ENCODE measurements at regions not wholly inside any gene's neighbourhood (a gene's known extent, or its start where the extent isn't known, plus 50 kb on each side); places are given as distances from the start of the nearest gene placed in this dataset.

DNA sequence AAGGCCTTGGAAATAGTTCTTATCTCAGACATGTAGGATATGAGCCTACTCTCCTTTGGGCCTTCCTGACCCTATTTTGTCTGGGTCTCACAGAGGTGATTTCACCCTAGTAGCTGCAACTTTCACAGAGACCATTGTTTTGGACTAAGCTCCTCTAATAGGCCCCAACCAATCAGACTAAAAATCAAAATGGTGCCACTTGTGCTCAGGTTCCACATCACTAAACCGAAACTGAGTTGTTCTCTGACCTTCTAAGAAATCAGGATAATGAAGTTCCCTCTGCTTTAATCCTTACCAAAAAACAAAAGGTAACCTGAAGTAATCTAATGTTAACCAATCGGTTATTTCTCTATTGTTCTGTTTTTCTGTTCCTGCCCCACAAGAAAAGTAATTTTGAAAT, 143.6 kb downstream of the CD24 start (continued):
- TF ChIP-seq ETV1 (tag; conservative IDR thresholded peaks at IDR 0.05; ENCODE audit: low read depth) (no peak), MBD2 (IDR thresholded peaks at IDR 0.05; ENCODE audit: borderline replicate concordance, low read depth) (no peak), ZNF3 (CRISPR knock-in tag; IDR thresholded peaks at IDR 0.05) (no peak), BRD9 (IDR thresholded peaks at IDR 0.05; ENCODE audit: low read depth, partially characterized antibody) (no peak), EHMT2 (IDR thresholded peaks at IDR 0.05) (no peak), LEF1 (IDR thresholded peaks at IDR 0.05) (no peak), TAF7 (tag; IDR thresholded peaks at IDR 0.05) (peak; percentile 34; the same call in 1 of the 2 replicates), MTF1 (CRISPR knock-in tag; IDR thresholded peaks at IDR 0.05; ENCODE audit: borderline replicate concordance) (no peak), LCOR (CRISPR knock-in tag; IDR thresholded peaks at IDR 0.05) (no peak), ERF (CRISPR knock-in tag; IDR thresholded peaks at IDR 0.05) (peak; percentile 38; the same call in 1 of the 2 replicates), PHF8 (IDR thresholded peaks at IDR 0.05; ENCODE audit: borderline replicate concordance, low read length) (no peak), DPF2 (IDR thresholded peaks at IDR 0.05) (no peak), HOXB6 (CRISPR knock-in tag; IDR thresholded peaks at IDR 0.05; ENCODE audit: borderline replicate concordance) (no peak), NCOR1 (IDR thresholded peaks at IDR 0.05) (no peak), NFE2L1 (tag; IDR thresholded peaks at IDR 0.05; ENCODE audit: borderline replicate concordance, low read depth) (peak; percentile 9; the same call in 1 of the 2 replicates), CBFB (CRISPR knock-in tag; IDR thresholded peaks at IDR 0.05) (no peak), E2F3 (CRISPR knock-in tag; IDR thresholded peaks at IDR 0.05) (no peak), SMC3 (conservative IDR thresholded peaks at IDR 0.05; ENCODE audit: insufficient read depth, low read depth, low read length) (no peak), ZNF282 (CRISPR knock-in tag; IDR thresholded peaks at IDR 0.05) (no peak)
- TF ChIP-seq, protein P1, sequence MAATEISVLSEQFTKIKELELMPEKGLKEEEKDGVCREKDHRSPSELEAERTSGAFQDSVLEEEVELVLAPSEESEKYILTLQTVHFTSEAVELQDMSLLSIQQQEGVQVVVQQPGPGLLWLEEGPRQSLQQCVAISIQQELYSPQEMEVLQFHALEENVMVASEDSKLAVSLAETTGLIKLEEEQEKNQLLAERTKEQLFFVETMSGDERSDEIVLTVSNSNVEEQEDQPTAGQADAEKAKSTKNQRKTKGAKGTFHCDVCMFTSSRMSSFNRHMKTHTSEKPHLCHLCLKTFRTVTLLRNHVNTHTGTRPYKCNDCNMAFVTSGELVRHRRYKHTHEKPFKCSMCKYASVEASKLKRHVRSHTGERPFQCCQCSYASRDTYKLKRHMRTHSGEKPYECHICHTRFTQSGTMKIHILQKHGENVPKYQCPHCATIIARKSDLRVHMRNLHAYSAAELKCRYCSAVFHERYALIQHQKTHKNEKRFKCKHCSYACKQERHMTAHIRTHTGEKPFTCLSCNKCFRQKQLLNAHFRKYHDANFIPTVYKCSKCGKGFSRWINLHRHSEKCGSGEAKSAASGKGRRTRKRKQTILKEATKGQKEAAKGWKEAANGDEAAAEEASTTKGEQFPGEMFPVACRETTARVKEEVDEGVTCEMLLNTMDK (IDR thresholded peaks at IDR 0.05; ENCODE audit: borderline replicate concordance, insufficient read depth, low read depth, low read length, poor library complexity, severe bottlenecking) = no peak
- TF ChIP-seq, protein P2, sequence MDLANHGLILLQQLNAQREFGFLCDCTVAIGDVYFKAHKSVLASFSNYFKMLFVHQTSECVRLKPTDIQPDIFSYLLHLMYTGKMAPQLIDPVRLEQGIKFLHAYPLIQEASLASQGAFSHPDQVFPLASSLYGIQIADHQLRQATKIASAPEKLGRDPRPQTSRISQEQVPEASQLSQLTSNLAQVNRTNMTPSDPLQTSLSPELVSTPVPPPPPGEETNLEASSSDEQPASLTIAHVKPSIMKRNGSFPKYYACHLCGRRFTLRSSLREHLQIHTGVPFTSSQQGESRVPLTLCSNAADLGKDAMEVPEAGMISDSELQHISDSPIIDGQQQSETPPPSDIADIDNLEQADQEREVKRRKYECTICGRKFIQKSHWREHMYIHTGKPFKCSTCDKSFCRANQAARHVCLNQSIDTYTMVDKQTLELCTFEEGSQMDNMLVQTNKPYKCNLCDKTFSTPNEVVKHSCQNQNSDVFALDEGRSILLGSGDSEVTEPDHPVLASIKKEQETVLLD (IDR thresholded peaks at IDR 0.05) = no peak
- TF ChIP-seq, protein P3, sequence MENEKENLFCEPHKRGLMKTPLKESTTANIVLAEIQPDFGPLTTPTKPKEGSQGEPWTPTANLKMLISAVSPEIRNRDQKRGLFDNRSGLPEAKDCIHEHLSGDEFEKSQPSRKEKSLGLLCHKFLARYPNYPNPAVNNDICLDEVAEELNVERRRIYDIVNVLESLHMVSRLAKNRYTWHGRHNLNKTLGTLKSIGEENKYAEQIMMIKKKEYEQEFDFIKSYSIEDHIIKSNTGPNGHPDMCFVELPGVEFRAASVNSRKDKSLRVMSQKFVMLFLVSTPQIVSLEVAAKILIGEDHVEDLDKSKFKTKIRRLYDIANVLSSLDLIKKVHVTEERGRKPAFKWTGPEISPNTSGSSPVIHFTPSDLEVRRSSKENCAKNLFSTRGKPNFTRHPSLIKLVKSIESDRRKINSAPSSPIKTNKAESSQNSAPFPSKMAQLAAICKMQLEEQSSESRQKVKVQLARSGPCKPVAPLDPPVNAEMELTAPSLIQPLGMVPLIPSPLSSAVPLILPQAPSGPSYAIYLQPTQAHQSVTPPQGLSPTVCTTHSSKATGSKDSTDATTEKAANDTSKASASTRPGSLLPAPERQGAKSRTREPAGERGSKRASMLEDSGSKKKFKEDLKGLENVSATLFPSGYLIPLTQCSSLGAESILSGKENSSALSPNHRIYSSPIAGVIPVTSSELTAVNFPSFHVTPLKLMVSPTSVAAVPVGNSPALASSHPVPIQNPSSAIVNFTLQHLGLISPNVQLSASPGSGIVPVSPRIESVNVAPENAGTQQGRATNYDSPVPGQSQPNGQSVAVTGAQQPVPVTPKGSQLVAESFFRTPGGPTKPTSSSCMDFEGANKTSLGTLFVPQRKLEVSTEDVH (IDR thresholded peaks at IDR 0.05; ENCODE audit: low read depth, partially characterized antibody) = no peak
- TF ChIP-seq, protein P4, sequence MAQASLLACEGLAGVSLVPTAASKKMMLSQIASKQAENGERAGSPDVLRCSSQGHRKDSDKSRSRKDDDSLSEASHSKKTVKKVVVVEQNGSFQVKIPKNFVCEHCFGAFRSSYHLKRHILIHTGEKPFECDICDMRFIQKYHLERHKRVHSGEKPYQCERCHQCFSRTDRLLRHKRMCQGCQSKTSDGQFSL (CRISPR knock-in tag; IDR thresholded peaks at IDR 0.05) = no peak
- TF ChIP-seq, protein P4 (tag; IDR thresholded peaks at IDR 0.05) = peak in 1 of 2 experiments; percentile 82; a peak in 2 of 4 replicates

Data from K562 (cell line).